ENCODE measurements at regions not wholly inside any gene's neighbourhood (a gene's known extent, or its start where the extent isn't known, plus 50 kb on each side); places are given as distances from the start of the nearest gene placed in this dataset.

- DNase-seq = no peak
- no peaks in the 10 kb centered on the region for H3K9me3 ChIP-seq
- no peaks in the 10 kb centered on the region for H3K36me3 ChIP-seq
- TF ChIP-seq, protein P1, sequence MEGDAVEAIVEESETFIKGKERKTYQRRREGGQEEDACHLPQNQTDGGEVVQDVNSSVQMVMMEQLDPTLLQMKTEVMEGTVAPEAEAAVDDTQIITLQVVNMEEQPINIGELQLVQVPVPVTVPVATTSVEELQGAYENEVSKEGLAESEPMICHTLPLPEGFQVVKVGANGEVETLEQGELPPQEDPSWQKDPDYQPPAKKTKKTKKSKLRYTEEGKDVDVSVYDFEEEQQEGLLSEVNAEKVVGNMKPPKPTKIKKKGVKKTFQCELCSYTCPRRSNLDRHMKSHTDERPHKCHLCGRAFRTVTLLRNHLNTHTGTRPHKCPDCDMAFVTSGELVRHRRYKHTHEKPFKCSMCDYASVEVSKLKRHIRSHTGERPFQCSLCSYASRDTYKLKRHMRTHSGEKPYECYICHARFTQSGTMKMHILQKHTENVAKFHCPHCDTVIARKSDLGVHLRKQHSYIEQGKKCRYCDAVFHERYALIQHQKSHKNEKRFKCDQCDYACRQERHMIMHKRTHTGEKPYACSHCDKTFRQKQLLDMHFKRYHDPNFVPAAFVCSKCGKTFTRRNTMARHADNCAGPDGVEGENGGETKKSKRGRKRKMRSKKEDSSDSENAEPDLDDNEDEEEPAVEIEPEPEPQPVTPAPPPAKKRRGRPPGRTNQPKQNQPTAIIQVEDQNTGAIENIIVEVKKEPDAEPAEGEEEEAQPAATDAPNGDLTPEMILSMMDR (IDR thresholded peaks at IDR 0.05) = no peak
- no peak for TF ChIP-seq POLR2A (IDR thresholded peaks at IDR 0.05)
- H3K27me3 ChIP-seq = no peaks in the 10 kb centered on the region
- H3K27ac ChIP-seq = no peak overlapping the region
- H3K4me3 ChIP-seq = no peak overlapping the region
- no peaks in the 10 kb centered on the region for H3K4me1 ChIP-seq
These were observed 187.4 kb downstream of the RDH14 start for GRCh38 chr2:18373081-18373480.

DNA sequence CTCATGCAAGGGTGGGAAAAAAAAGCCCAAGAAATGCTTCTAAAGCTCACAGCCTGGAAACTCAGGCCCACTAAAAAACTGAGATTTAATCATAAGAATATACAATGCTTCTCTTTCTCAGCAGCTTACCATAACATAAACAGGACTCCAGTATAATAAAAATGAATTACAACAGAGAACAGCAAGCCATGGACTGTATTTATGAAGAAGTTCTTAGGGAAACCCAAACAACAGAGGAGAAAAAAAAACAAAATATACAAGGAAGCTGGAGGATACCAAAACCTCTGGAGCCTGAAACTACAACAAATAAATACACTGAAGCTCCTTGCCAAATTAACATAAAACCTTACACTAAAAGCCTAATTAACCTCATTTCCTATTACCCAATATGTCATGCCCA is 187.8 kb downstream of the RDH14 start:
- no peak for TF ChIP-seq POLR2A (IDR thresholded peaks at IDR 0.05)
- TF ChIP-seq, protein P1 (IDR thresholded peaks at IDR 0.05) = no peak
- Histone ChIP-seq H3K27ac (no peak overlapping the region), H3K27me3 (no peaks in the 10 kb centered on the region), H3K36me3 (no peaks in the 10 kb centered on the region), H3K4me3 (no peak overlapping the region), H3K4me1 (no peaks in the 10 kb centered on the region), H3K9me3 (no peaks in the 10 kb centered on the region)
- DNase-seq = no peak

GRCh38 chr2:18369760-18370159 is 190.7 kb downstream of the RDH14 start:
- Histone ChIP-seq H3K9me3 (no peaks in the 10 kb centered on the region), H3K4me1 (no peaks in the 10 kb centered on the region), H3K27me3 (no peaks in the 10 kb centered on the region), H3K27ac (no peak overlapping the region), H3K36me3 (no peaks in the 10 kb centered on the region), H3K4me3 (no peak overlapping the region)
- no peak for DNase-seq
- TF ChIP-seq, protein P1 (IDR thresholded peaks at IDR 0.05) = no peak
- TF ChIP-seq POLR2A (IDR thresholded peaks at IDR 0.05) = no peak

DNA sequence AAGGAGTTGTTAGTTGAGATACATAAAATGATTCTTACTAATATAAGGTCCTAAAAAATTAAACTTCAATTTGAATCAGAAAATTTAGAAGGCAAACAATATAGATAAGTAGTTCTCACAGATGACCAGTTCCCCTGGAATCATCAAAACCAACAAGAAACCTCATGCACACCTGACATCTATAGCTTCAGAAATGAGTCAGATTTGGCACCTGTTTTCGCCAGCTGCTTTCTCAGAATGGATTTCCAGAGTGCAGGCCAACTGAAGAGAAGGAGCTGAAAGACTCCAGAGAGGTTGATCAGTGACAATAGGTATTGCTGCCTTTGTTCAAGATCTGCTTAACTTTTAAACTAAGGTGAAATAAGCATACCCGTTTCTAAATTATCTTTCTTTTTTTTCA is 192.4 kb downstream of the RDH14 start:
- no peak overlapping the region for H3K4me3 ChIP-seq
- TF ChIP-seq POLR2A (IDR thresholded peaks at IDR 0.05) = no peak
- TF ChIP-seq, protein P1 (IDR thresholded peaks at IDR 0.05) = no peak
- H3K4me1 ChIP-seq = no peaks in the 10 kb centered on the region
- H3K27me3 ChIP-seq = no peaks in the 10 kb centered on the region
- H3K36me3 ChIP-seq = no peaks in the 10 kb centered on the region
- no peaks in the 10 kb centered on the region for H3K9me3 ChIP-seq
- DNase-seq = no peak
- no peak overlapping the region for H3K27ac ChIP-seq

GRCh38 chr2:18365342-18365741 is 195.1 kb downstream of the RDH14 start:
- H3K36me3 ChIP-seq = no peaks in the 10 kb centered on the region
- H3K27me3 ChIP-seq = no peaks in the 10 kb centered on the region
- no peaks in the 10 kb centered on the region for H3K4me1 ChIP-seq
- no peak for DNase-seq
- TF ChIP-seq, protein P1 (IDR thresholded peaks at IDR 0.05) = no peak
- no peak for TF ChIP-seq POLR2A (IDR thresholded peaks at IDR 0.05)
- H3K4me3 ChIP-seq = no peak overlapping the region
- no peaks in the 10 kb centered on the region for H3K9me3 ChIP-seq
- H3K27ac ChIP-seq = no peak overlapping the region

- DNase-seq = no peak
- no peaks in the 10 kb centered on the region for H3K27me3 ChIP-seq
- TF ChIP-seq, protein P1 (IDR thresholded peaks at IDR 0.05) = no peak
- no peak for TF ChIP-seq POLR2A (IDR thresholded peaks at IDR 0.05)
- no peaks in the 10 kb centered on the region for H3K9me3 ChIP-seq
- no peaks in the 10 kb centered on the region for H3K36me3 ChIP-seq
- no peak overlapping the region for H3K27ac ChIP-seq
- H3K4me1 ChIP-seq = no peaks in the 10 kb centered on the region
- H3K4me3 ChIP-seq = no peak overlapping the region
These were observed 197.1 kb downstream of the RDH14 start for GRCh38 chr2:18363348-18363747.
